Esophagus squamous epithelium (tissue), 5 donors: ENCODE measurements at regions not wholly inside any gene's neighbourhood (a gene's known extent, or its start where the extent isn't known, plus 50 kb on each side); places are given as distances from the start of the nearest gene placed in this dataset.

Source experiments
- DNase-seq: peaks from one replicate; lab custom pipeline; 2025; lab: John Stamatoyannopoulos, UW
- H3K27ac ChIP-seq, 4 donors: fragments of 200-600 bp; sonication (generic); one replicate each; pipeline ENCODE4 v1.5.1; 2016 to 2019; ENCODE audit warnings: mild to moderate bottlenecking in 1 of 4
- H3K27me3 ChIP-seq, 4 donors: fragments of 200-600 bp; sonication (generic); 1 replicate in 3 of 4; 2 replicates in 1 of 4; pipeline versions ENCODE4 v1.5.1 to v1.6.0; 2017 to 2021; ENCODE audit warnings: antibody characterized with exemption in 1 of 4
- H3K36me3 ChIP-seq, 3 donors: fragments of 200-600 bp; sonication (generic); one replicate each; pipeline ENCODE4 v1.5.1; 2016 to 2019
- H3K4me1 ChIP-seq, 3 donors: fragments of 200-600 bp; sonication (generic); one replicate each; pipeline ENCODE4 v1.5.1; 2017 to 2019
- H3K4me3 ChIP-seq, 4 donors: fragments of 200-600 bp; sonication (generic); 1 replicate in 3 of 4; 2 replicates in 1 of 4; pipeline ENCODE4 v1.5.1; 2016 to 2019; ENCODE audit warnings: mild to moderate bottlenecking in 2 of 4, moderate library complexity in 1 of 4
- H3K9me3 ChIP-seq, 3 donors: fragments of 200-600 bp; sonication (generic); one replicate each; pipeline ENCODE4 v1.5.1; 2016 to 2019
- POLR2A ChIP-seq, 4 donors: fragments of 450-650 bp; IDR thresholded peaks; one replicate each; pipeline ENCODE4 v1.6.1; 2017; ENCODE audit warnings: antibody characterized with exemption in 4 of 4, mild to moderate bottlenecking in 4 of 4, moderate library complexity in 3 of 4
- WGBS, 2 donors: methylation state at CpG; one replicate each; pipeline ENCODE4 v1.1.5; 2018; 5-methylcytosine and 5-hydroxymethylcytosine counted together
- intact Hi-C: fragments of 100-400 bp; cut with DNase I; formaldehyde crosslinking; loops from one replicate; pipeline ENCODE4 v1.15.0; 2022
- TF ChIP-seq, protein P1 (sequence below), 6 experiments: fragments of 450-650 bp in 4 of 6; fragments of 200-600 bp in 2 of 6; sonication (generic) in 2 of 6; IDR thresholded peaks; one replicate each; pipeline ENCODE4 v1.5.1; 2016 to 2019; ENCODE audit warnings: antibody characterized with exemption in 6 of 6, mild to moderate bottlenecking in 4 of 6, moderate library complexity in 4 of 6
- donor health status: DM: yes; HTN: yes; CAD: no.

DNA sequence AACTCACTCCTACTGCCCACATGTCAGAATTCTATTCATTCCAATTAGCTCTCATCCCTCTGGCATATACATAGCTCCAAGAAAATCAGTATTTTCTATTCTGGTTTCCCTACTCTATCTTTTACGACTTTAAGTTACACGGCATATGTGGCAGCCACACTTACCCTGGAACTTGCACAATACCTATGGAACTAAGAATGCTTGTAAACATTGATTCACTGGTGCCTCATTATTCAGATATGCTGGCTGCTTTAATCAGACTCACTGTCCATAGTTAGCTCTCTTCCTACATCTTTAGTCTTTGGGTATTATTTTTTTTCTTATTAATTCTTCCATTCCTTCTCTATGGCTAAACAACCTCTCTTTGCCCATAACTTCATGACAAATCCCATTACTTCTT is 1519.9 kb upstream of the ACVR2A start:
- intact Hi-C loops = no loop called here
- H3K27ac ChIP-seq = no peak overlapping the region
- H3K9me3 ChIP-seq = no peaks in the 10 kb centered on the region
- H3K27me3 ChIP-seq = no peaks in the 10 kb centered on the region
- no peaks in the 10 kb centered on the region for H3K36me3 ChIP-seq
- DNase-seq = no peak
- WGBS, 2 donors = 92 to 100% methylated on average over 2 of the region's 2 CpGs
- no peaks in the 10 kb centered on the region for H3K4me1 ChIP-seq
- no peak for TF ChIP-seq POLR2A (IDR thresholded peaks at IDR 0.05)
- TF ChIP-seq, protein P1, sequence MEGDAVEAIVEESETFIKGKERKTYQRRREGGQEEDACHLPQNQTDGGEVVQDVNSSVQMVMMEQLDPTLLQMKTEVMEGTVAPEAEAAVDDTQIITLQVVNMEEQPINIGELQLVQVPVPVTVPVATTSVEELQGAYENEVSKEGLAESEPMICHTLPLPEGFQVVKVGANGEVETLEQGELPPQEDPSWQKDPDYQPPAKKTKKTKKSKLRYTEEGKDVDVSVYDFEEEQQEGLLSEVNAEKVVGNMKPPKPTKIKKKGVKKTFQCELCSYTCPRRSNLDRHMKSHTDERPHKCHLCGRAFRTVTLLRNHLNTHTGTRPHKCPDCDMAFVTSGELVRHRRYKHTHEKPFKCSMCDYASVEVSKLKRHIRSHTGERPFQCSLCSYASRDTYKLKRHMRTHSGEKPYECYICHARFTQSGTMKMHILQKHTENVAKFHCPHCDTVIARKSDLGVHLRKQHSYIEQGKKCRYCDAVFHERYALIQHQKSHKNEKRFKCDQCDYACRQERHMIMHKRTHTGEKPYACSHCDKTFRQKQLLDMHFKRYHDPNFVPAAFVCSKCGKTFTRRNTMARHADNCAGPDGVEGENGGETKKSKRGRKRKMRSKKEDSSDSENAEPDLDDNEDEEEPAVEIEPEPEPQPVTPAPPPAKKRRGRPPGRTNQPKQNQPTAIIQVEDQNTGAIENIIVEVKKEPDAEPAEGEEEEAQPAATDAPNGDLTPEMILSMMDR (IDR thresholded peaks at IDR 0.05) = no peak
- H3K4me3 ChIP-seq = no peak overlapping the region

DNA sequence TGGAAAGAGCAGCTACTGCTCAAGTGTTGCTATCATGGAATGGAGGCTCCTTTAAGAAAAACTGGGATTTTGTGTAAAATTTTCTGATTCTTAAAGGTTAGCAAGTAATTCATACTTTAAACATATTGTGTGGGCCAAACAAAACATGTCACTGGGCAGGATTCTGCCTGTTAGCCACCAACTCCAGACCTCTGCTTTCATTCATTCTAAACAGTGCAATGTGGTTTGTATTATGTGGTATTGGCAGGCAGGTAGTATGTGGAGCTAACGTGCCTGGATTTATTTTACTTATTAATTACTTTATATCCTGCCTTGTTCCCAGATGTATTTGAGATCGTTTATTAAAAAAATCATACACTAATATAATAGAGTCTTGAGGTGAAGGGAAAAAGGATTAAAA is 1521.3 kb upstream of the ACVR2A start:
- 24 to 42% methylated on average over 2 of the region's 2 CpGs for WGBS, 2 donors
- Histone ChIP-seq H3K4me3 (no peak overlapping the region), H3K9me3 (no peaks in the 10 kb centered on the region), H3K4me1 (no peaks in the 10 kb centered on the region), H3K36me3 (no peaks in the 10 kb centered on the region), H3K27me3 (no peaks in the 10 kb centered on the region), H3K27ac (no peak overlapping the region)
- no peak for DNase-seq
- TF ChIP-seq, protein P1 (IDR thresholded peaks at IDR 0.05) = no peak
- TF ChIP-seq POLR2A (IDR thresholded peaks at IDR 0.05) = no peak
- intact Hi-C loops = no loop called here

DNA sequence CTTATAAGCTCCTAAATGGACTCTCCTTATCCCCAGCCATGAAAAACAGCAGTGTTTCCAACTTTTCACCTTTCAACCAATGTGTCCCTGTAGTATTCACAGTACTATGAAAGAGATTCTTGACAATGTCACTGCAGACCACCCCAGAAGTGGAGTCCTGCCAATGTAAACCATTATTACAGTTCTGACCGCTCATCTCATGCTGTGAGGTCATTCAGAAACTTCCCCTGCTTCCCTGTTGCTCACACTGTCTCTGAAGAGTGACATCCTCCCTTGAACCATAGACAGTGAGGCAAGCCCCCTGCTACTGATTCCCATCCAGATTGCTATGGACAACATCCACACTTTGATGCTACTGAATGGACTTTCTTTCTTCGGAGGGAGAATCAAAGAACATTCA is 1523.7 kb upstream of the ACVR2A start:
- TF ChIP-seq, protein P1 (IDR thresholded peaks at IDR 0.05) = no peak
- no peak for TF ChIP-seq POLR2A (IDR thresholded peaks at IDR 0.05)
- WGBS, 2 donors = 53 to 56% methylated on average over 2 of the region's 2 CpGs
- no peak overlapping the region for H3K27ac ChIP-seq
- peak overlapping the region in 1 of 4 donors; percentile 14 for H3K4me3 ChIP-seq
- intact Hi-C loops = no loop called here
- no peaks in the 10 kb centered on the region for H3K36me3 ChIP-seq
- H3K9me3 ChIP-seq = no peaks in the 10 kb centered on the region
- H3K4me1 ChIP-seq = no peaks in the 10 kb centered on the region
- H3K27me3 ChIP-seq = no peaks in the 10 kb centered on the region
- no peak for DNase-seq

DNA sequence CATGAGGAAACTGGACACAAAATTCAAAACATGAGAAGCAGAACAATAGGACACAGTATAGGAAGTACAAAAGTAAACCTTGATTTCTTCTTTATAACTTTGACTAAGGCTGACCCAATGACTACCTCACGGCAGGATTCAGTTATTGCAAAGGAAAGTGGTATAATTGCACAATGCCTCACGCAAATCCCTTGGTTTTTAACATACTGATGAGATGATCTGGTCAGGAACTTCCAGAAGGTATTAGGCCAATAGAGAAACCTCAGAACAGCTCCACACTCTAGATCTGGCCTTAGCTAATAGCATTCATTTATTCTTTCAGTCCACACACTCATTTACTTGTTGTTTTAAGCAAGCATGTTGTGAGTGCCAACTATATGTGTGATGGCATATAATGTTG is 1526.9 kb upstream of the ACVR2A start:
- WGBS, 2 donors = 64 to 84% methylated on average over 2 of the region's 2 CpGs
- no peak for DNase-seq
- no peaks in the 10 kb centered on the region for H3K4me1 ChIP-seq
- no peaks in the 10 kb centered on the region for H3K9me3 ChIP-seq
- TF ChIP-seq, protein P1 (IDR thresholded peaks at IDR 0.05) = no peak
- TF ChIP-seq POLR2A (IDR thresholded peaks at IDR 0.05) = no peak
- no peak overlapping the region for H3K27ac ChIP-seq
- intact Hi-C loops = no loop called here
- no peak overlapping the region for H3K4me3 ChIP-seq
- no peaks in the 10 kb centered on the region for H3K27me3 ChIP-seq
- H3K36me3 ChIP-seq = no peaks in the 10 kb centered on the region

DNA sequence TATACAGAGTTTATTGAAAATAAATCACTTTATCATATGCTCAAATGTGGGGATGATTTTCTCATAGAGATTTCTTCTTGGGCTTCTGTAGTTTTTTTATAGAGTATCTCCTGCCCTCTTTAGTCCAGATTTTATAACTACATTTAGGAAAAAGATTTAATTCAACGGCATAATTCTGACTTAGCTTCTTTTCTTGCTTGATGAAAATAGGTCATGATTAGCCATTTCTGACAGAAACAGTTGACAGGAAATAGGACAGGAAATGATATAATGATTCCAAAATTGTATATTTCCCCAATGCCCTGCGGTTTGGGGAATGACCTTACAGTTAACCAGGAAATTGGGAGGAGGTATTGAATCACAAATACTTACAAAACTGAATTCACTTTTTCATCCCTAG is 1531.9 kb upstream of the ACVR2A start:
- H3K9me3 ChIP-seq = no peaks in the 10 kb centered on the region
- no peak for DNase-seq
- no peaks in the 10 kb centered on the region for H3K27me3 ChIP-seq
- TF ChIP-seq, protein P1 (IDR thresholded peaks at IDR 0.05) = peak in 1 of 6 experiments; percentile 22
- TF ChIP-seq POLR2A (IDR thresholded peaks at IDR 0.05) = no peak
- intact Hi-C loops = no loop called here
- no peaks in the 10 kb centered on the region for H3K36me3 ChIP-seq
- H3K27ac ChIP-seq = no peak overlapping the region
- 2 to 5% methylated on average over 2 of the region's 2 CpGs for WGBS, 2 donors
- H3K4me1 ChIP-seq = no peaks in the 10 kb centered on the region
- H3K4me3 ChIP-seq = no peak overlapping the region
